NCI-H526 (cell line): ENCODE measurements at regions not wholly inside any gene's neighbourhood (a gene's known extent, or its start where the extent isn't known, plus 50 kb on each side); places are given as distances from the start of the nearest gene placed in this dataset.

ENCODE experiments used
- DNase-seq, 2 experiments: peaks; one replicate each; lab custom pipeline; 2025; lab: John Stamatoyannopoulos, UW

DNA sequence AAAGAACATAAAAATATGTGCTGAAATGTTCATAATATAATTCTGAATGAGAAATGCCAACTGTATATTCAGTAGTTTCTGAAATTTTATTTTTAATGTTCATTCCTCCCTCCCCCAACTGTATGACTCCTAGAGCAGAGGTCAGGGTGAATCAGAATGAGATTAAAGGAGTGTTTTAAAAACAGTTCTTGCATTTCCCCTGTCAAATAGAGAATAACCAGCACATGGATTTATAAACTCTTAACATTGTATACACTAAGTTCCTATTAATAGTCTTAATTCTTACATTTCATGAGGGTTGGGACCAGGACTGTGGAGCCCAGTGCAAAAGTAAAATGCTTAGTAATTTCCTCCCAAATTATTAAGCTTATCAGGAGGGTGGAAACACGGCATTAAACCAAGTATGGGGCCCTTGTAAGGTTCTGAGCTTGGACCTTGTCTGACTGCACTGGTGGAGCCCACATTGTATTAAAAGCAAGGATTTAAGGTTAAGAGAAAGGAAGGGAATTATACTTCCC is 474.6 kb upstream of the RAG2 start:
- DNase-seq, result no peak

DNA sequence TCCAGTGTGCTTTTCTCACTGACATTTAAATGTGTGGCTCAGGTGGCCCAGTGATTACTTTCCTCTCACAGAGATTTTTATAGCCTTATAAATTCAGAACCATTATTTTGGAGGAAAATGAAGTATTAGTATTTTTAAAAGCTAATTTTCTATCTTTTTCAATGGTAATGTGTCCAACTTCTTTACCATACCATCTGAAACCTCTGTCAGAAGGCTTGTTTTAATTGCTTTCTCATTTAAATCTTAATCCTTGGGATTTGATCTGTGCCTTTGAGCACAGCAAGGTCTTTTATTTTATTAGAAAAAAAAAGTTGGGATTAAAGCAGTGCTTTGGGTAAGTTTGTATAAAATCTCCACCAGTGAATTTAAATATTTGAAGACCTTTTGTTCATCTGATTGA is 452.3 kb upstream of the RAG2 start:
- DNase-seq, result no peak

DNA sequence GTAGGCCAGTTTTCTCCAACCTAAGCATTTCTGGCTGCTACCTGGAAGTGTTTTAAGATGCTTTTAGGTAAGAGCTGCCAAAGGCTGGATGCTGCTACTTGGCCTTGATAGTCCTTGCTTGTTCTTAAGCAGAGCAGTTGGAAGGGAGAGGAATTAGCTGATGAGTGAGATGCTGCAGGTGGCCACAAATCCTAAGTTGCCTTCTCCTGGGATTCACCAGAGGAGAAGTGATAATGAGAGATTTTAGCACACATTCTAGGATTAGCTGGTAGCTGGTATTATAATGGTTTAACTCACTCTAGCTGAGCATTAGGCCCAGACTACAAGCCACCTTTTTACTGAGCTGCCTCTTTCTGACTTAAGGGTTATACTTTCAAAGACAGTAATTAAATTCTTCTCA is 442.9 kb upstream of the RAG2 start:
- no peak for DNase-seq

DNA sequence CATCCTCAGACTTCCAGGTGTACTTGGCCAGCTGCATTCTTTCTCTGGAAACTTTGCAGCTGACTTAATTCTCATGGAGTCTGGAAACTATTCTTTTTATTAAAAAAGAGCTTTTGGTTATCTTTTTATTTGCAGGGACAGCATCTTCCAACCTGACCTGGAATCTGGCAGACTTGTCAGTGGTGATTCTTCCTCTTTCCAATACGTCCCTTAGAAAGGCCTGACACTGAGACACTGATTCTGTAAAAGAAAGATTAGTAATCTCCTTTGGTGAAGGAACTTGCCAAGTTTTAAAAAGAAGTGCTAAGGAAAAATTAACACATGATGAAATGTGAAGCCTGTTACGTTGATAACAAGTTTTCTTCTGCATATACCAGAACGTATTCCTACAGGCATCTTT is 440.9 kb upstream of the RAG2 start:
- no peak for DNase-seq

DNA sequence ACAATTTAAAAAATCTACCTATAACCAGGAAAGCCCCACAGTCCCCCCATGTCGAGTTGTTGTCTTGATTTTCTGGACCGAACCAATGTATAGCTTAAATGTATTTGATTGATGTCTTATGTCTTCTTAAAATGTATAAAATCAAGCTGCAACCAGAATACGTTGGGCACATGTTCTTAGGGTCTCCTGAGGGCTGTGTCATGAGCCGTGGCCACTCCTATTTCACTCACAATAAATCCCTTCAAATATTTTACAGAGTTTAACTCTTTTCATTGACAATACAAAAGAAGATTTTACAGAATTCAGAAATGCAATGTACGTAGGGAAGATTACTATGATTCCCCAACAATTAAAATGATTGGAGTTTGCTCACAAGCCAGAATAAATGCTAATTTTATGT is 428.7 kb upstream of the RAG2 start:
- no peak for DNase-seq

DNA sequence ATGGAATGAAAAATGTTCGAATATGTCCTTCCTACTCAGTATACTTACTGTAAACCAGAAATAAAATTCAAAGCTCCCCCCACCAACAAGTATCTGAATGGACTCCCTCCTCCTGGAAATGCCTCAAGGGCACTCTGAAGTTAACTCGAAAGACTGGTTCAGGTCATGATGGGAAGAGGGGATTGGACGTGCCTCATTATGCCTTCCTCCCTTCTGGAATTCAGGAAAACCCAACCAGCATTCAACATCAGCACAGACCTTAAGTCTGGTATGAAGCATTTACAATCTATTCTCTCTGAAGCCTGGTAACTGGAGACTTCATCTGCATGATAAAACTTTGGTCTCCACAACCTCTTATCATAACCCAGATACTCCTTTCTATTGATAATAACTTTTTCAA is 428.3 kb upstream of the RAG2 start:
- DNase-seq, result no peak

DNA sequence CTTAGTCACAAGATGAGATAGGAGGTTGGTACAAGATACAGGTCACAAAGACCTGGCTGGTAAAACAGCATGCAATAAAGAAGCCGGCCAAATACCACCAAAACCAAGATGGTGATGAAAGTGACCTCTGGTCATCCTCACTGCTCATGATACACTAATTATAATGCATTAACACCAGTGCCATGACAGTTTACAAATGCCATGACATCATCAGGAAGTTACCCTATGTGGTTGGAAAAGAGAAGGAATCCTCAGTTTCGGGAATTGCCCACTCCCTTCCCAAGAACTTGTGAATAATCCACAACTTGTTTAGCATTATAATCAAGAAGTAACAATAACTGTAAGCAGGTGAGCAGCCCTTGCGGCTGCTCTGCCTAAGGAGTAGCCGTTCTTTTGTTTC is 408.5 kb upstream of the RAG2 start:
- DNase-seq, result no peak

DNA sequence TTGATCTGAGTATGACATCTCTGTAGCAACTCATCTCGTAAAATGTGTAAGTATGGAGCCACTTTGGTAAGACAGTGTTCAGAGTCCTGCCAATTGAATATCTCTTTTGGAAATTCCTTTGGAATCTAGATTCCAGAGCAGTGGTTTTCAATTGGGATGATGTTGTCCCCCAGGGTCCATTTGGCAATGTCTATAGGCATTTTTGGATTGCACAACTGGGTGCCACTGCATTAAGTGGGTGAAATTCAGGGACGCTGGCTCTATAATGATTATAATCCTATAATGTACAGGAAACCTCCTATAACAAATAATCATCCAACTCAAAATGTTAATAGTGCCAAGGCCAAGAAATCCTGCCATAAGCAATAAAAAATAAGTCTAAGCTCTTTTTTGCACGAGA is 404.8 kb upstream of the RAG2 start:
- no peak for DNase-seq

DNA sequence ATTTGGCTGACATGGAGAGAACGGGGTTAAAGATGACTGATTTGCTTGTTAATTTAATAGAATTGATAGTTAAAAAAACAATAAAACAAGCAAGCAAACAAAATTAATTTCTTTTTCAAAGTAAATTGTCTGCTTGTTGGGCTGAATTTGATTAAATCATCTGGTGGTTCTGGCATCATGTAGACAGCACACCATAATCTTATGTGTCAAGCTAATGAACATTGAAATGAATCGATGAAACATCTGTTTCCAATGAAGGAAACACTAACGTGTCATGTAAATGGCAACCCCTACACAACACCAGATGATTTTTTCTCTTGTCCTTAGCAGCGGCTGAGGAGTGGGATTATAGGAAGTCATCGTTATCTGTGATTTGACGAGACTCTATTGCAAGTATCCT is 399.6 kb upstream of the RAG2 start:
- no peak for DNase-seq

DNA sequence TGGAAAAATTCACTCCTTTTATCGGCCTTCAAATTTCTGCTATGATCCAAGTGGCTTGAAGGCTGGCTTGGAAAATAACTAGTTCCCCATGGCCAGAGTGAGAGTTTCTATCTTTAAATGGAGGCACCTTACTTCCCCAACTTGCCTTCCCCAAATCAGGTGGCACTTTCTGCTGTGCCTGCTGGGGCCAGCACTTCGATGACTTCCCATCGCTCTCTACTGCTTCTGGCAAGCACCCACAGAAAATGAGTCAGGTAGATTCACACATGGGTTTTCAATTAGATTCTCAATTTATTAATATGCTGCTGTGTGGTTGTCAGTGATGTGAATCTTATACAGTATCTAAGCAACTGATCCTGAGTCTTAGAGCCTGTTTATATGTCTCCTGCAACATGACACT is 398.8 kb upstream of the RAG2 start:
- no peak for DNase-seq

DNA sequence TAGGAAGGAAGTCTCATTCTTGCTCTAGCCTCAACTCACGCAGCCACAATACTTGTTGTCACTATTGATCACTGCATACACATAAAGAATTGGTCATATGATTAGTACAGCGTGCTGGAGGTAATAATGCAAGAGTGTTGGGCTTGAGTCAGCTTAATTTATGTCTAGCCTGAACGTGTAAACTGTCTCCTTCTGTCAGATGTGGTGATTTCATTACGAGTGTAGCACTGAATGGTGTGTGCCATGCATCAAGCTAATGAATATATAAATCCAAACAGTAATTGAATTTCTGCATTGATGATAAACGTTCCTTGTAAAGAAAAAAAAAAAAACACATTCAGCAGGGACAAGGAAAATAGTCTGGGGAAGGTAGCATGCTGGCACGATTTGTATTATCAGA is 396.2 kb upstream of the RAG2 start:
- DNase-seq, result no peak

DNA sequence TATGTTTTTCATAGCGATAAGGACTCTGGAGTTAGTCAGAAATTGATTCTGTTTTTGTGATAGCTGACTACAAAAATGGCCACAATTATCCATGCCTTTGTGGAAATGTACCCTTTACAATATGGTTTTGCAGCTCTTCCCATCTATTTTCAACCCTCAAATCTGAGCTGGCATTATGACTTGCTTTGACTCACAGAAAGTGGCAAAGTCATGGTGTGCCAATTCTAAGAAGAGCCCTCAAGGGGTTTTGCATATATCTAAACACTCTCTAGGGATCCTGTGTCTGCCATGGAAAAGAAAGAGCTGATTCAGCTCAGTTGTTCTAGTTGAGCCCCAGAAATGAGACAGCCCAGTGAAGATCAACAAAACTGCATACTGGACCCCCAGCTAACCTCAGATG is 390.5 kb upstream of the RAG2 start:
- DNase-seq, result no peak

DNA sequence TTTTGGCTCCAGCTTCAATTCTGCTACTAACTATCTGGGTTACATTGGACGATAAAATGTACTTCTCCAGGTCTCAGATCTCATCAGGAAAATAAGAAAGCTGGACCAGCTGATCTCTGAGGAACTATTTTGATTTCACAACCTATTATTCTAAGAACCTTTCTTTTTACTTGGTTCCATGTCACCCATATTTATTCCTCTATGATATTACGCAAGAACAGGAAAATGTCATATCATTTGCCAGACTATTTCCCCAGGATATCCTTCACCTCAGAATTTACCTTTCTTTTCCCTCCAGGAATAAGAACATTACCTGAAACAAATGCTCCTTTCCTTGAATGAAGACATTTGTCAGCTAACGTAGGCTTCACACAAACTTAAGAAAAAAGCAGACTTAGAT is 387.5 kb upstream of the RAG2 start:
- no peak for DNase-seq

DNA sequence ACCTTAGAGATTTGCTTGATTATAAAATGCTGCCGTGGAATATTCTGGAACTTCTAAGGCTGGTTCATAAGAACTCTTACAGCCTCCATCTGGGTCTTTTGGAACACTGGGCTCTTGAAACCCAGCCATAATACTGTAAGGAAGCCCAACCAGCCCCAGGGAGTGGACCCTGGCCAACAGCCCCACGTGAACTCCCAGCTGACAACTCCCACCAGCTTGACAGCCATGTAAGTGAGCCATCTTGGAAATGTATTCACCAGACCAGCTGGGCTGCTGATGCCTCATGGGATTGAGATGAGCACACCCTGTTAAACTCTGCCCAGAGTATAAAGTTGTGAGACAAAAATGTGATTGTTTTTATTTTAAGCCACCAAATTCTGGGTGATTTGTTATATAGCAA is 378.7 kb upstream of the RAG2 start:
- DNase-seq, result no peak

DNA sequence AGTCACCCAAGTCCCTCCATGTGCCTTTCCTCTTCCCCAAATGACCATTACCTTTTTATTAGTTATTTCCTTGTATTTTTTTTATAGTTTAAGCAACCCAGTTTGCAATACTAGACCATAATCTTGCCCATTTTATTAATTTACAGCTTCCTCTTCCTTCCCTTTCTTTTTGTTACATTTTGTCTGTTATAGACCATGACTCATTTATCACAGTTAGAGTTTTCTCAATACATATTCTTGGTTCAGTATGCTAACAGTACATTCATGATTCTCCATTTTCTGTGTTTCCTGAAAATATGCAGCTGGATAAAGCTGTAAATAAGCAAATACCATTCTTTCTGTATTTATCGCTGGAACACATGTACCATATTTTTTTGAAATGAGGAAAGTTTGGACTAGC is 376.7 kb upstream of the RAG2 start:
- no peak for DNase-seq

DNA sequence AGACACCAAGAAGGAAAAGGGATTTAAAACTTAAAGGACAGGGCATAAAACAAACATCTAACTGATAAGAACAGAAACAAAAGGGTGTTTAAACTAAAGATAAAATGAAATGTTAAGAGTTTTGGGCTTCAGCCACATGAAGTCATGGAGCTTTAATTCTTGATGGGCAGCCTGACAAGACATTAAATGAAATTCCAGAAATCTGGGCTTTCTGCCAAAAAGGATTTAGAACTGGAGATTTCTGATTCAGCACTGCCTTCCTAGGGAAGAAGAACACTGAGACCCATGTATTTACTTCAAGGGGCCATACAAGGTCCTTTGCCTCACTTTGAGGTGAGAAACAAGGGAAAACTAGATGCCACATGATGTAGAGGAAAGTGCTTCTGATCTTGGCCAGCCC is 355.9 kb upstream of the RAG2 start:
- no peak for DNase-seq

DNA sequence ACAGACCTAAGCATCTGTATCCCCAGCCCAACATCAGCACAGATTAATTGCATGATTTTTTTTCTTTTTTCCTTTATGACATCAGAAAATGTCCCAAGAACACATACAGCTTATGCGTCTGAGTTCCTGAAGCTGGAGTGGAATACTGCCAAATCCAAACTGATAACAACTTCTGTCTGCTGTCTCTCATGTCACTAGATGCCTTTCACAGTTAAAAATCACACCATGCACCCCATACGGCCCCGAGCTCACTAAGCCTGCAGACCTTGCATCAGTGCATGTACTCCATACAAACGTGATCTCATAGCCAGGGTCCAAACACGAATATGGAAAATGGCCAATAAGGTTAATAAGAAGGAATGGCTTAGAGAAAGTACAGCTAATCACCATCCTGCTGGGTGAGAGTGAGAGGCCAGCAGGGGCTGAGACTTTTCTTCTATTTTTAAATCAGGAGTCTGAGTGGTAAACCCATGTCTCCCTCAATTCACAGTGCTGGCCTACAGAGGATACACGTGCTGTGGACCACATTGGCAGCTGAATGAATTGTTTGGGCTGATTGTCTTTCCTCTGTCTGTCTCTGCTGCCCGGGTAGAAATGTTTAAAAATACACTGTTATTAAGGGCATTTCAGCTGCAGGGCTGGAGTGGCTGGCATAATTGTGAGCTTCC is 350.6 kb upstream of the RAG2 start:
- no peak for DNase-seq

DNA sequence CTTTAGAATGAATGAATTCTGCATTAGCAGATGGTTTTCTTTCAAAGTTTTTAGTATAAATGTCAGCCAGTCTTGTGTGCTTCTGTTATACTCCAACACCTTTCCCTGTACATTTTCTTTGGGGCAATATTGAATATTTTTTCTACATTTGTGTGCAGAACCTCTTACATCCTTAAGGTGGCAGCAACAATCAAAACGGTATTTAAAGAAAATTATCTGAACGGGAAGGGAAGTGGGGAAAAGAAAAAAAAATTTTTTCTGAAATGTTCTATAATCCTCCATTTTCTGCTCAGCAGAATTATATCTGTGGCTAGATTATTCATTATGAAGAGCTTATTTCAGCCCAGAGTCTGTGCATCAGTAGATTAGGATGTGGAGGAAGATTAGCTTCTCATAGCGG is 347.3 kb upstream of the RAG2 start:
- DNase-seq, result peak in 1 of 2 experiments; percentile 16

DNA sequence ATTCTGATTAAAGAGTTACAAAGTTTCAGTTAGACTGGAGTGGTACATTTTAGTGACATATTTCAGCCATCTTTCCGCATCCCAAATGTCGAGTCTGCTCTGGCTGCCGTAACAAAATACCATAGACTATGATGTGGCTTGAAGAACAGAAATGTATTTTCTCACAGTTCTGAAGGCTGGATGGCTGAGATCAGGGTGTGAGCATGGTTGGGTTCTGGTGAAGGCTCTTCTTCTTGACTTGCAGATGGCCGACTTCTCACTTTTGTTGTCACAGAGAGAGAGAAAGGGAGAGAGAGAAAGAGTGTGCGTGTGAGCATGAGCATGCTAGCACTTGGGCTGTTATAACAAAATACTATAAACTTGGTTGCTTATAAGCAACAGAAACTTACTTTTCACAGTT is 335.4 kb upstream of the RAG2 start:
- no peak for DNase-seq

DNA sequence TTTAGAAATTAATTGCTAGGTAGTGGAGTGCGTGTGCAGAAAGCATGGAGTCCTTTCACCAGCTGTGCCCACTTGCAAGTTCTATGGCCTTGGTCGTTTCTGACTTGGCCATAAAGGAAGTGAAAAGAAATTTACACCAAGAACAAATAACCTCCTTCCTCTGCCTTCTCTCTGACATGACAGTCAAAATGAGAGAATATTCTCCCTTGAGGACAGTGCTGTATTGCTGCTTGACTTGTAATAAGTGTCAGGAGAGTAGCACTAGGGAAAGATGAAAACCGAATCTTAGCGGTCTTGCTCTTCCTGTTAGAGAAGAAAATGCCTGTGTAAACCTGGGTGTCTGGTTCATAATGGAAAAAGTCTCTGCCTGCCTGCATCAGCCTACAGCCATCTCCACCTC is 333.1 kb upstream of the RAG2 start:
- DNase-seq, result no peak

DNA sequence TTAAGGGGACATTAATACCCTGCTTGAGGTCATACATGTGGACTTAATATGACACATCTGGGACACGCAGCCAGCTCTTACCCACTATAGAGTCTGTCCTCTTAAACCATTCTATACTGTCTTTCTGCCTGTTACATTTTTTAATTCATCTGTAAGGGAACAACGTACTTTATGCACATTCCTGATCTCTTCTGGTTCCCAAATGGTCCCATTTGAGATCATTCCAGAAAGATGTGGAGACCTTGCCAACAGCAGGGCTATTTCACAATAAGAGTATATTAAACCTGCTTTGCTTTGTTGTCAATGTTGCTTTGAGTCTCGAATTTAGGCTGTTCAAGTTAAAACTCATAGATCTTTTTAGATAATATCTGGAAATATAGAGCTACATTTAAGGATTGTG is 332.2 kb upstream of the RAG2 start:
- no peak for DNase-seq

DNA sequence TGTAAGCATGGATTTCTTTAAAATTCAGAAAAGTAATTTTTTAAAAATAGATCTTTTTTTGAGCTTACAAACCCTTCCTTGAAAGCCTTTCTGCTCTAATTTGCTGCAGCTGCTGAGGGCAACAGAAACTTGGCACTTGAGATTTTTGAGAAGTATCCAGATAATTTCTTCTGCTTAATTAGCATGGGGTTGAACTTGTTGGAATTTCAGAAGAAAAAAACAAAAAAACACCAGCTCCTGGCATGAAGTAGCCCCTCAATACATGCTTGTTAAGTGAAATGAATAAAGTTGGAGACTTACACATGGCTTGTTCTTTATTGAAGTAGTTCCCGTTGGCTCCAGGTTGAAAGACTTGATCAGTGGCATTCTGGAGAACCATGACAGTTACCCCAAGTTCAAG is 331.4 kb upstream of the RAG2 start:
- DNase-seq, result no peak

DNA sequence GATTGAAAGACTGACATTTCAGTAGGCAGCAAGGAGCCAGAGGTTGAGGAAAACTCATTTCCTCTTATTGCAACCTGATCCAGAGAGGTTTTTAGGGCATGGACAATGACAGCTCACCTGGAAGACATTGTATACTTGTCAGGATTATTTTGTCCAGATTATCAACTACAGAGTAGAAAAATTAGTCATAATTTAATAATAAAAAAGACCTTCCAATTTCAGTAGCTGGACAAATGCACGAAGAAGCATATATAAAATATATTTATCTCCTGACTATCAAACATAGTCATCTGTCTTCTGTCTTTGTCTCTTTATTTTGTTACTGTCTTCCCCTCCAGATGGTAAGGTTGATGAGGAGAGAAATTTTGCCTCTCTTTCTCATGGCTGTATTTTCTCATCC is 330.6 kb upstream of the RAG2 start:
- no peak for DNase-seq

DNA sequence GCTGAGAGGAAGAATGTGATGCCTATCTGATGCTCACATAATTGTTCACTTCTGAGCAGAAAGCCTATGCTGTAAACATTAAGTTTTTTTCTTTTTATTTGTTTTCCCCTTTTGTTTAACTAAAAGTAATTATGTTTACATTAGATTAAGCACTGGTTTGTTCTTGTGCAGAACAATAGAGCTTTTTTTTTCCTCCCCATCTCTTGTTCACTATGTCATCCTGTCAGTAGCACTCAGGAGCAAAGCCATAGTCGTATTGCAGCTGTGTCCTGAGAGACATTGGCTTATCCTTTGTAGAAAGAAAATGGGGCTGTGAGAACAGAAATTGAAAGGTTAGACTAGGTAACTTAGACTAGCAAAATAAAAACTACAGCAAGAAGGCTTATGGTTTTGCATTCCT is 301.8 kb upstream of the RAG2 start:
- no peak for DNase-seq

DNA sequence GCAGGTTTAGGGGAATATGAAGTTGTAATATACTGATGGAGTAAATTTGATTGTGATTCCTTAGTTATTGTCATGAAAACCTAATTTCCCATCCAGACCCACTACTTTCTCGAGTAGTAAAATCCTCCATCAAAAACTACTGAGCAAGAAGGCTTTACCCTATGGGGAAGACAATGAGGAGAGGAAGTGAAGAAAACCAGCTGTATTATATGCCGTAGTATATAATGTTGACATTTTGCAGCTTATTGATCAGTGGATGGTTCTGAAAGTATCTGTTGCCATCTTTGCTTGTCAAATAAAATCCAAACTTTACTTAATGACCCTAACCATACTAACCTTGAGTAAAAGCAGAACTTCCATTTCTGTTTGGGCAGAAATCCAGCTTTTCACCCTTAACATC is 292.8 kb upstream of the RAG2 start:
- no peak for DNase-seq
